ENCODE measurements at regions not wholly inside any gene's neighbourhood (a gene's known extent, or its start where the extent isn't known, plus 50 kb on each side); places are given as distances from the start of the nearest gene placed in this dataset.

DNA sequence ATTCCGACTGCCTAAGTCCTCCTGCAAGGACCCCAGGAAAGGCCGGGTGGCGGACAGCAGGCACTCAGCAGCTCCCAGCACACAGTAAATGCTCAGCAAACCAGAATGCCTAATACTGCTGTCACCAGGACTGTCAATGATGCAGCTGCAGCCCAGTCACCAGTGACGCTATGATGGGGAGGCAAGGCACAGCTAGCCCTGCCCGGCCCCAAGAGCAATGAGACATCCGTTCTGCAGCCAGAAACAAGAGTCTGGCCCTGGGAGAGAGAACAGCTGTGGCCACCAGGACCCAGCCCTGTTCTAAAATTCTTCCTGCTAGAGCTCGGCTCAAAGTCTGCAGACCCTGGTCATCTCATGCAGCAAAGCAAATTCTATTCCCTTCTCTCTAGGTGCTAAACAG lies 69.8 kb downstream of the NCOR2 start:
- Histone ChIP-seq H3K27me3 (ENCODE audit: insufficient read depth, low read length, poor library complexity) (no peaks in the 10 kb centered on the region), H3K4me2 (ENCODE audit: insufficient read depth, low read length) (no peak overlapping the region), H3K4me3 (ENCODE audit: low read depth in 1 of 2, low read length in 2 of 2) (no peak overlapping the region), H3K79me2 (ENCODE audit: insufficient read depth, low read length) (peaks cover 93% of the 10 kb centered on the region), H3K4me1 (ENCODE audit: insufficient read depth, low read length) (no peaks in the 10 kb centered on the region), H3K9me3 (ENCODE audit: insufficient read depth, low read length, severe bottlenecking) (no peaks in the 10 kb centered on the region), H3K27ac (ENCODE audit: low read length) (no peak overlapping the region), H4K20me1 (ENCODE audit: insufficient read depth, low read length) (peaks cover 100% of the 10 kb centered on the region), H3K9ac (ENCODE audit: low read depth, low read length) (no peak overlapping the region), H2AFZ (ENCODE audit: low read depth, low read length) (no peak overlapping the region), H3K36me3 (ENCODE audit: insufficient read depth, low read length) (peaks cover 28% of the 10 kb centered on the region)
- ATAC-seq (ENCODE audit: insufficient read depth, low read depth) (no peak), DNase-seq (no peak)
- TF ChIP-seq EZH2 (IDR thresholded peaks at IDR 0.05; ENCODE audit: borderline replicate concordance, low read depth, low read length, severe bottlenecking), result no peak
- TF ChIP-seq, protein P1, sequence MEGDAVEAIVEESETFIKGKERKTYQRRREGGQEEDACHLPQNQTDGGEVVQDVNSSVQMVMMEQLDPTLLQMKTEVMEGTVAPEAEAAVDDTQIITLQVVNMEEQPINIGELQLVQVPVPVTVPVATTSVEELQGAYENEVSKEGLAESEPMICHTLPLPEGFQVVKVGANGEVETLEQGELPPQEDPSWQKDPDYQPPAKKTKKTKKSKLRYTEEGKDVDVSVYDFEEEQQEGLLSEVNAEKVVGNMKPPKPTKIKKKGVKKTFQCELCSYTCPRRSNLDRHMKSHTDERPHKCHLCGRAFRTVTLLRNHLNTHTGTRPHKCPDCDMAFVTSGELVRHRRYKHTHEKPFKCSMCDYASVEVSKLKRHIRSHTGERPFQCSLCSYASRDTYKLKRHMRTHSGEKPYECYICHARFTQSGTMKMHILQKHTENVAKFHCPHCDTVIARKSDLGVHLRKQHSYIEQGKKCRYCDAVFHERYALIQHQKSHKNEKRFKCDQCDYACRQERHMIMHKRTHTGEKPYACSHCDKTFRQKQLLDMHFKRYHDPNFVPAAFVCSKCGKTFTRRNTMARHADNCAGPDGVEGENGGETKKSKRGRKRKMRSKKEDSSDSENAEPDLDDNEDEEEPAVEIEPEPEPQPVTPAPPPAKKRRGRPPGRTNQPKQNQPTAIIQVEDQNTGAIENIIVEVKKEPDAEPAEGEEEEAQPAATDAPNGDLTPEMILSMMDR (IDR thresholded peaks at IDR 0.05; ENCODE audit: borderline replicate concordance, extremely low read depth, low read length, poor library complexity, severe bottlenecking), result no peak

DNA sequence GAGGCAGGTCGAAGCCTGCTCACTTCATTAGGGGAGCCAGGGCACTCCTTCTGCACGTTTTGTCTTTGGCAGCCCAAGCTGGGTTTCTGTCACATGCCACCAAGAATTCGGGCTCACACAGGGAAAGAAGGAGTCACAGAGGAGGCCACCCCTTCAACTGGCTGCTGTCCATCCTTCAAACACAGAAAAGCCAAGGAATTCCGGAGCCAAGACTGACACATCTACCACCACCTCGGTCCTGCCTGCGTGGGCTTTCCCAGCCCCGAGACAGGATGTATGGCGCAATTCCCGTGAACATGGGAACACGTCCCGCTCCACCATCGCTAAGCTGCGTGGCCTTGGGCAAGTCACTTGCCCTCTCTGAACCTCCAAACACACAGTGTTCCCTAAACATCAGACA lies 70.4 kb downstream of the NCOR2 start:
- Histone ChIP-seq H3K27ac (ENCODE audit: low read length) (no peak overlapping the region), H3K9me3 (ENCODE audit: insufficient read depth, low read length, severe bottlenecking) (no peaks in the 10 kb centered on the region), H3K4me3 (ENCODE audit: low read depth in 1 of 2, low read length in 2 of 2) (no peak overlapping the region), H3K36me3 (ENCODE audit: insufficient read depth, low read length) (peaks cover 34% of the 10 kb centered on the region), H4K20me1 (ENCODE audit: insufficient read depth, low read length) (peaks cover 100% of the 10 kb centered on the region), H3K9ac (ENCODE audit: low read depth, low read length) (no peak overlapping the region), H2AFZ (ENCODE audit: low read depth, low read length) (no peak overlapping the region), H3K4me2 (ENCODE audit: insufficient read depth, low read length) (no peak overlapping the region), H3K27me3 (ENCODE audit: insufficient read depth, low read length, poor library complexity) (no peaks in the 10 kb centered on the region), H3K4me1 (ENCODE audit: insufficient read depth, low read length) (no peaks in the 10 kb centered on the region), H3K79me2 (ENCODE audit: insufficient read depth, low read length) (peaks cover 93% of the 10 kb centered on the region)
- DNase-seq (no peak), ATAC-seq (ENCODE audit: insufficient read depth, low read depth) (no peak)
- TF ChIP-seq EZH2 (IDR thresholded peaks at IDR 0.05; ENCODE audit: borderline replicate concordance, low read depth, low read length, severe bottlenecking), result no peak
- TF ChIP-seq, protein P1 (IDR thresholded peaks at IDR 0.05; ENCODE audit: borderline replicate concordance, extremely low read depth, low read length, poor library complexity, severe bottlenecking), result no peak

DNA sequence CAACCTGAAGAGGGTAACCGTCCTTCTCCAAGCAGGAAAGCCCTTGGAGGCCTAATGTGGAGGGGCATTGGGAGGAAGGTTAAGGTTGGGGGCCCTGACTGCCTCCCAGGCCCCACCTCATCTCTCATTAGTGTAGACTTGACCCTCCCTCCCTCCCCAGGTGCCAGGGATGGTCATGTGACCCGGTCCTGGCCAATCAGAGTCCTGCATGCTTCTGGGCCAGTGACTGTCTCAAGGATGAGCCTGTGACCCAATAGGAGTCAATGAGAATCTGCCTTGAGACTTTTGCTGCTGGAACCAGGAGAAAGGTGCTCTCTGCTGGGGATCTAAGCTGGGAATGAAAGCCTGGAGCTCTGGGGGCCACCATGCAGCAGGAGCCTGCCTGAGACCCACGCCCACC lies 70.8 kb downstream of the NCOR2 start:
- DNase-seq (no peak), ATAC-seq (ENCODE audit: insufficient read depth, low read depth) (no peak)

More for the DNA sequence above, 70.8 kb downstream of the NCOR2 start:
- Histone ChIP-seq H3K27ac (ENCODE audit: low read length) (no peak overlapping the region; the same call in 1 of the 2 replicates), H3K79me2 (ENCODE audit: insufficient read depth, low read length) (peaks cover 93% of the 10 kb centered on the region), H3K4me2 (ENCODE audit: insufficient read depth, low read length) (no peak overlapping the region), H4K20me1 (ENCODE audit: insufficient read depth, low read length) (peaks cover 100% of the 10 kb centered on the region), H3K4me3 (ENCODE audit: low read depth in 1 of 2, low read length in 2 of 2) (no peak overlapping the region), H3K36me3 (ENCODE audit: insufficient read depth, low read length) (peaks cover 39% of the 10 kb centered on the region), H3K27me3 (ENCODE audit: insufficient read depth, low read length, poor library complexity) (no peaks in the 10 kb centered on the region), H3K9me3 (ENCODE audit: insufficient read depth, low read length, severe bottlenecking) (no peaks in the 10 kb centered on the region), H3K9ac (ENCODE audit: low read depth, low read length) (no peak overlapping the region), H3K4me1 (ENCODE audit: insufficient read depth, low read length) (no peaks in the 10 kb centered on the region), H2AFZ (ENCODE audit: low read depth, low read length) (no peak overlapping the region)
- TF ChIP-seq EZH2 (IDR thresholded peaks at IDR 0.05; ENCODE audit: borderline replicate concordance, low read depth, low read length, severe bottlenecking), result no peak
- TF ChIP-seq, protein P1 (IDR thresholded peaks at IDR 0.05; ENCODE audit: borderline replicate concordance, extremely low read depth, low read length, poor library complexity, severe bottlenecking), result no peak
